GM12872 (cell line): ENCODE measurements at regions not wholly inside any gene's neighbourhood (a gene's known extent, or its start where the extent isn't known, plus 50 kb on each side); places are given as distances from the start of the nearest gene placed in this dataset.

Experiments
- TF ChIP-seq, protein P1 (sequence below): IDR thresholded peaks from 3 replicates; pipeline ENCODE4 v1.5.1; 2011; ENCODE audit warnings: low read depth, mild to moderate bottlenecking, low read length, moderate library complexity; ENCODE audit not compliant: insufficient read depth

DNA sequence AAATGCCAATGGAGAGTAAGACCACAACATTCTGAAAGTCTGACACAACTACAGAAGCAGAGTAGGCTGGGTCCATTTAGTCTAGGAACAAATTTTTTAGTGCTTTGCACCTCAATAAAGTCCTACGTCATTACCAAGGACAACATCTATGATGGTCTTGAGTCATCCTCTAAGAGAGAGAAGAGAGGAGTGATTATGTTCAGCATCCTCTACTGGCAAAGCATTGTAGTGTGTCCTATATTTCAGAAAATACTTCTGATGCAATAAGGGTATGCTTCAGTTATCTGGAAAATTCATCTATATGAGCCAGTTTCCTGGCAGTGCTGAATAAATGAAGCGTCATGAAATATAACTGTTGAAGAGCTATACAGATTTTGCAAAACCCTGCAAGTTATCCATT, 95.6 kb downstream of the P2RY1 start:
- TF ChIP-seq, protein P1, sequence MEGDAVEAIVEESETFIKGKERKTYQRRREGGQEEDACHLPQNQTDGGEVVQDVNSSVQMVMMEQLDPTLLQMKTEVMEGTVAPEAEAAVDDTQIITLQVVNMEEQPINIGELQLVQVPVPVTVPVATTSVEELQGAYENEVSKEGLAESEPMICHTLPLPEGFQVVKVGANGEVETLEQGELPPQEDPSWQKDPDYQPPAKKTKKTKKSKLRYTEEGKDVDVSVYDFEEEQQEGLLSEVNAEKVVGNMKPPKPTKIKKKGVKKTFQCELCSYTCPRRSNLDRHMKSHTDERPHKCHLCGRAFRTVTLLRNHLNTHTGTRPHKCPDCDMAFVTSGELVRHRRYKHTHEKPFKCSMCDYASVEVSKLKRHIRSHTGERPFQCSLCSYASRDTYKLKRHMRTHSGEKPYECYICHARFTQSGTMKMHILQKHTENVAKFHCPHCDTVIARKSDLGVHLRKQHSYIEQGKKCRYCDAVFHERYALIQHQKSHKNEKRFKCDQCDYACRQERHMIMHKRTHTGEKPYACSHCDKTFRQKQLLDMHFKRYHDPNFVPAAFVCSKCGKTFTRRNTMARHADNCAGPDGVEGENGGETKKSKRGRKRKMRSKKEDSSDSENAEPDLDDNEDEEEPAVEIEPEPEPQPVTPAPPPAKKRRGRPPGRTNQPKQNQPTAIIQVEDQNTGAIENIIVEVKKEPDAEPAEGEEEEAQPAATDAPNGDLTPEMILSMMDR = no peak

GRCh38 chr3:152937234-152937633, 102.3 kb downstream of the P2RY1 start:
- TF ChIP-seq, protein P1 = no peak

- TF ChIP-seq, protein P1 = no peak
Measured at GRCh38 chr3:152938974-152939636, 104.2 kb downstream of the P2RY1 start.

- TF ChIP-seq, protein P1 = no peak
Measured at GRCh38 chr3:152941859-152942258, 106.9 kb downstream of the P2RY1 start.

DNA sequence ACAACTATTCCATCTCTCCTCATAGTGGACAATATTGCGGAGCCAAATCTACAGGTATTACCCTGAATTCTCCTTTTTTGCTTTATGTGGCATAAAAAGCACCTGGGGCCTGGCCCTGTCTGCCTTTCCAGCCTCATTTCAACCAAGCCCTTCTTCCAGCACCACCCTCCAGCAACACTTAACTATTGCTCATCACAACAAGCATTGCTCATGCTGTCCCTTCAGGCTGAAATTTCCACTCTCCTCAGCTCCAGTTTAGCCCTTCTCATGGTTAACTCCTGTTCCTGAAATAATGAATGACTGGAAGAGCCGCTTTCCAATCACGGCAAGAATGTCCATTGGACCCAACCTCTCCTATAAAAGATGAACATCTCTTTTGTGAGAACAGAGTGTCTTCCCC, 107.4 kb downstream of the P2RY1 start:
- TF ChIP-seq, protein P1 = no peak

DNA sequence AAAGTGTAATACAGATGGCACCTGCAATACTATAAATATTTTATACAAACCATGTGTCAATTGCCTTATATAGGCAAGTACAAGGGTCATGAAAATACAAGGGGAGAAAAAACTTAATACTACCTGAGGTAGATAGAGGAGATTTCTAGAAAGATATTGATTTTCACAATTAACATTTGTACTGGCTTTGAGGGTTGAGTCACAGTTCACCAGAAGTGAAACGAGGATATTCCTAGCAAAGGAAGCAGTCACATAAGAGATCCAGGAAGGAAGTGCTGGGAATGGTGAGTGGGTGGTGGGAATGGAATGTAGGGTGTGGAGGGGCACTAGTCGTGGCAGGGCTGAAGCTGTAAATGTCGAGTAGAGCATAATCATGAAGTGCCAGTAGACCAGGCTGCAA, 108.7 kb downstream of the P2RY1 start:
- TF ChIP-seq, protein P1 = no peak

GRCh38 chr3:152944671-152945070, 109.7 kb downstream of the P2RY1 start:
- TF ChIP-seq, protein P1 = no peak
